Esophagus muscularis mucosa (tissue), 3 donors: ENCODE measurements at regions not wholly inside any gene's neighbourhood (a gene's known extent, or its start where the extent isn't known, plus 50 kb on each side); places are given as distances from the start of the nearest gene placed in this dataset.

Experiments used
- POLR2A ChIP-seq: fragments of 450-650 bp; IDR thresholded peaks from one replicate; pipeline ENCODE4 v1.6.1; 2017; ENCODE audit warnings: antibody characterized with exemption, moderate library complexity, mild to moderate bottlenecking, low read depth
- POLR2AphosphoS5 ChIP-seq, 2 donors: sonication (generic); formaldehyde crosslinking; IDR thresholded peaks; one replicate each; pipeline ENCODE4 v1.6.1; 2017; ENCODE audit warnings: antibody characterized with exemption in 2 of 2
- TF ChIP-seq, protein P1 (sequence below), 3 experiments: fragments of 200-600 bp in 2 of 3; fragments of 450-650 bp in 1 of 3; sonication (generic) in 2 of 3; IDR thresholded peaks; one replicate each; pipeline ENCODE4 v1.5.1; 2017 to 2019; ENCODE audit warnings: antibody characterized with exemption in 3 of 3, mild to moderate bottlenecking in 2 of 3, moderate library complexity in 1 of 3

DNA sequence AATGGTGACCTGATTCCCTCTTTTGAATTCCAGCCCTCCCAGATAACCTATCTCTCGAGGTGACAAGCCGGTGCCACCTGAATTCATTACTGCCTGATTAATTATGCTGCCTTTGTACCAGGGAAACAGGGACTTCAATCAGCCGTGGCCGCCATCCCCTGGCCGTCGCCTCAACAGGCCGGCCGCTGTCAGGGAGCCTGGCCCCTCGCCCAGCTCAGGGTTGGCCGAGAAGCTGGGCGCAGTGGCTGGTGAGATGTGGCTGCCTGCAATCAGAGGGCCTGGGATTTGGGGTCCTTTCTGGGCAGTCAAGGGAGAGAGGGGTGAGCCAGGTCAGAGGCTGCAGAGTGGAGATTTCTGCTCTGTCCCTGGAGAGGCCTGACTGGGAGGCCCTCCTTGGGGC lies 91.2 kb downstream of the KCTD15 start:
- TF ChIP-seq POLR2A (no peak), POLR2AphosphoS5 (IDR thresholded peaks at IDR 0.05) (no peak)
- TF ChIP-seq, protein P1, sequence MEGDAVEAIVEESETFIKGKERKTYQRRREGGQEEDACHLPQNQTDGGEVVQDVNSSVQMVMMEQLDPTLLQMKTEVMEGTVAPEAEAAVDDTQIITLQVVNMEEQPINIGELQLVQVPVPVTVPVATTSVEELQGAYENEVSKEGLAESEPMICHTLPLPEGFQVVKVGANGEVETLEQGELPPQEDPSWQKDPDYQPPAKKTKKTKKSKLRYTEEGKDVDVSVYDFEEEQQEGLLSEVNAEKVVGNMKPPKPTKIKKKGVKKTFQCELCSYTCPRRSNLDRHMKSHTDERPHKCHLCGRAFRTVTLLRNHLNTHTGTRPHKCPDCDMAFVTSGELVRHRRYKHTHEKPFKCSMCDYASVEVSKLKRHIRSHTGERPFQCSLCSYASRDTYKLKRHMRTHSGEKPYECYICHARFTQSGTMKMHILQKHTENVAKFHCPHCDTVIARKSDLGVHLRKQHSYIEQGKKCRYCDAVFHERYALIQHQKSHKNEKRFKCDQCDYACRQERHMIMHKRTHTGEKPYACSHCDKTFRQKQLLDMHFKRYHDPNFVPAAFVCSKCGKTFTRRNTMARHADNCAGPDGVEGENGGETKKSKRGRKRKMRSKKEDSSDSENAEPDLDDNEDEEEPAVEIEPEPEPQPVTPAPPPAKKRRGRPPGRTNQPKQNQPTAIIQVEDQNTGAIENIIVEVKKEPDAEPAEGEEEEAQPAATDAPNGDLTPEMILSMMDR (IDR thresholded peaks at IDR 0.05) = no peak
